ENCODE measurements at regions not wholly inside any gene's neighbourhood (a gene's known extent, or its start where the extent isn't known, plus 50 kb on each side); places are given as distances from the start of the nearest gene placed in this dataset.
A peak's percentile ranks its signal among the peaks of the same experiment; 100 is the strongest.

DNA sequence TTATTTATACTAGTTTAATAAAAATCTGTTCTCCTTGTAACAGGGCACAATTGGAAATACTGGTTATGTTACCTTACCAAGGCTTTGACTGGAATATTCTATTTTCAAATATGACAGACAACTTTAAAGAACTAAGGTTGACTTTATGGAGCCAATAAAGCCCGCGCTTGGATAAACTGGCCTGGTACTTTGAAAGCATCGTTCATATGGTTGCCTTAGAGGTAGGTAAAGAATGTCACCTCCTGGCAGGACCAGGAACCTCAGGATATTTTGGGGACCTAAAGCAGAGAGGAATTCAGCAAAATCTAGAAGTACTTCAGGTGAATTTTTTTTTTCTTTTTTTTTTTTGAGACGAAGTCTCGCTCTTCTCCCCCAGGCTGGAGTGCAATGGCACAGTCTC, 71.2 kb upstream of the CREB1 start:
- no peak for TF ChIP-seq POLR2AphosphoS5 (IDR thresholded peaks at IDR 0.05)
- TF ChIP-seq EZH2 (IDR thresholded peaks at IDR 0.05; ENCODE audit: borderline replicate concordance, insufficient read depth, low read length, poor library complexity, severe bottlenecking) = no peak
- TF ChIP-seq, protein P1, sequence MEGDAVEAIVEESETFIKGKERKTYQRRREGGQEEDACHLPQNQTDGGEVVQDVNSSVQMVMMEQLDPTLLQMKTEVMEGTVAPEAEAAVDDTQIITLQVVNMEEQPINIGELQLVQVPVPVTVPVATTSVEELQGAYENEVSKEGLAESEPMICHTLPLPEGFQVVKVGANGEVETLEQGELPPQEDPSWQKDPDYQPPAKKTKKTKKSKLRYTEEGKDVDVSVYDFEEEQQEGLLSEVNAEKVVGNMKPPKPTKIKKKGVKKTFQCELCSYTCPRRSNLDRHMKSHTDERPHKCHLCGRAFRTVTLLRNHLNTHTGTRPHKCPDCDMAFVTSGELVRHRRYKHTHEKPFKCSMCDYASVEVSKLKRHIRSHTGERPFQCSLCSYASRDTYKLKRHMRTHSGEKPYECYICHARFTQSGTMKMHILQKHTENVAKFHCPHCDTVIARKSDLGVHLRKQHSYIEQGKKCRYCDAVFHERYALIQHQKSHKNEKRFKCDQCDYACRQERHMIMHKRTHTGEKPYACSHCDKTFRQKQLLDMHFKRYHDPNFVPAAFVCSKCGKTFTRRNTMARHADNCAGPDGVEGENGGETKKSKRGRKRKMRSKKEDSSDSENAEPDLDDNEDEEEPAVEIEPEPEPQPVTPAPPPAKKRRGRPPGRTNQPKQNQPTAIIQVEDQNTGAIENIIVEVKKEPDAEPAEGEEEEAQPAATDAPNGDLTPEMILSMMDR (IDR thresholded peaks at IDR 0.05; ENCODE audit: poor library complexity, severe bottlenecking) = peak; percentile 26
